GM23248 (cell line): ENCODE measurements at regions not wholly inside any gene's neighbourhood (a gene's known extent, or its start where the extent isn't known, plus 50 kb on each side); places are given as distances from the start of the nearest gene placed in this dataset.
A peak's percentile ranks its signal among the peaks of the same experiment; 100 is the strongest.

Experiments used
- DNase-seq: peaks from one replicate; pipeline ENCODE4 v3.0.0-alpha.2; 2015
- H2AFZ ChIP-seq: fragments of 200-600 bp; sonication (generic); 2 replicates; pipeline ENCODE4 v1.6.1; 2016; ENCODE audit warnings: antibody characterized with exemption
- H3F3A ChIP-seq: fragments of 200-600 bp; sonication (generic); 2 replicates; pipeline ENCODE4 v1.6.1; 2016; ENCODE audit warnings: mild to moderate bottlenecking, antibody characterized with exemption, mixed run types; ENCODE audit not compliant: insufficient read depth
- H3K27ac ChIP-seq: fragments of 200-600 bp; sonication (generic); 2 replicates; pipeline ENCODE4 v1.5.1; 2016; ENCODE audit warnings: mild to moderate bottlenecking
- H3K27me3 ChIP-seq: fragments of 200-600 bp; sonication (generic); replicated peaks from 2 replicates; pipeline ENCODE4 v1.6.1; 2016; ENCODE audit warnings: mild to moderate bottlenecking; ENCODE audit not compliant: insufficient read depth
- H3K36me3 ChIP-seq: fragments of 200-600 bp; sonication (generic); 2 replicates; pipeline ENCODE4 v1.6.1; 2016; ENCODE audit warnings: low read depth, mild to moderate bottlenecking
- H3K4me1 ChIP-seq: fragments of 200-600 bp; sonication (generic); 2 replicates; pipeline ENCODE4 v1.6.1; 2016; ENCODE audit warnings: mild to moderate bottlenecking; ENCODE audit not compliant: insufficient read depth
- H3K4me2 ChIP-seq: fragments of 200-600 bp; sonication (generic); one replicate; pipeline ENCODE4 v1.6.1; 2016; ENCODE audit warnings: mild to moderate bottlenecking; ENCODE audit not compliant: unreplicated experiment
- H3K4me3 ChIP-seq: fragments of 200-600 bp; sonication (generic); 2 replicates; pipeline ENCODE4 v1.5.1; 2016; ENCODE audit warnings: mild to moderate bottlenecking
- H3K79me2 ChIP-seq: fragments of 200-600 bp; sonication (generic); 2 replicates; pipeline ENCODE4 v1.6.1; 2016; ENCODE audit warnings: mild to moderate bottlenecking; ENCODE audit not compliant: insufficient read depth
- H3K9ac ChIP-seq: fragments of 200-600 bp; sonication (generic); 2 replicates; pipeline ENCODE4 v1.6.1; 2016; ENCODE audit warnings: mild to moderate bottlenecking
- H3K9me2 ChIP-seq: fragments of 200-600 bp; sonication (generic); 2 replicates; pipeline ENCODE4 v1.6.1; 2016; ENCODE audit warnings: mixed run types, mild to moderate bottlenecking, moderate library complexity; ENCODE audit not compliant: insufficient read depth
- H3K9me3 ChIP-seq: fragments of 200-600 bp; sonication (generic); one replicate; pipeline ENCODE4 v1.6.1; 2017; ENCODE audit warnings: low read depth
- H4K20me1 ChIP-seq: fragments of 200-600 bp; sonication (generic); 2 replicates; pipeline ENCODE4 v1.6.0; 2016; ENCODE audit not compliant: insufficient read depth
- EZH2 ChIP-seq: fragments of 200-600 bp; sonication (generic); IDR thresholded peaks from 2 replicates; pipeline ENCODE4 v1.6.1; 2018; ENCODE audit warnings: antibody characterized with exemption, mild to moderate bottlenecking; ENCODE audit not compliant: insufficient read depth, poor library complexity, severe bottlenecking
- EZH2phosphoT487 ChIP-seq: fragments of 200-600 bp; sonication (generic); IDR thresholded peaks from 2 replicates; pipeline ENCODE4 v1.6.1; 2018; ENCODE audit warnings: antibody characterized with exemption, moderate library complexity, mild to moderate bottlenecking, low read depth; ENCODE audit not compliant: insufficient read depth
- WGBS, 2 experiments: methylation state at CpG; one replicate each; pipeline ENCODE4 v1.1.6; 2015 to 2017; ENCODE audit warnings: low lambda C conversion rate in 2 of 2, low coverage in 1 of 2; ENCODE audit errors: missing lambda C conversion rate in 2 of 2; 5-methylcytosine and 5-hydroxymethylcytosine counted together
- in situ Hi-C: fragments of 300-500 bp; cut with MboI; formaldehyde crosslinking; loops from 2 replicates; pipeline ENCODE4 v1.15.0; 2020

DNA sequence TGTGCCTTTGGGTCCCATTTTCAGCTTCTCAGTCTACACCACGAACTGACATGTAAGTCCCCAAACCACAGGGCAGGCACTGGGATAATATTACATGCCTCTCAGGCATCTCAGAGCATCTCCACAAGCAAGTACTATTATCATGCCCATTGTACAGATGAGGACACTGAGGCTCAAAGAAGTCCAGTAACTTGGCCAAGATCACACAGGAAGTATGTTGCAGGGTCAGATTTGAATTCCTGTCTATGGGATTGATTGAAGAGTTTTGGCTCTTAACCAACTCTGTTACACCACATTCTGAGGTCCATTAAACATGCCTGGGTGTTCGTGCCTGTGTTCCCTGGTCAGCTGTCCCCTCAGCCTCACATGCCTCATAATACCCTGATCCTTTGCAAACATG, 319.8 kb downstream of the FOXO1 start:
- DNase-seq, result no peak
- H3K4me1 ChIP-seq, result no peaks in the 10 kb centered on the region; the same call in 1 of the 2 replicates
- no peaks in the 10 kb centered on the region for H3K9me3 ChIP-seq
- no peaks in the 10 kb centered on the region for H3K36me3 ChIP-seq
- in situ Hi-C loops, result no loop called here
- WGBS, 2 experiments, result 64 to 77% methylated on average over 2 of the region's 2 CpGs
- H3K9ac ChIP-seq, result no peak overlapping the region
- H3F3A ChIP-seq, result no peaks in the 10 kb centered on the region
- no peak overlapping the region for H3K4me3 ChIP-seq
- TF ChIP-seq EZH2, result no peak
- TF ChIP-seq EZH2phosphoT487, result no peak
- H3K27me3 ChIP-seq, result 0 out of 2 replicates have a peak, but pooled peaks cover 7% of the 10 kb centered on the region
- H4K20me1 ChIP-seq, result no peaks in the 10 kb centered on the region
- no peak overlapping the region for H3K4me2 ChIP-seq
- no peak overlapping the region for H3K27ac ChIP-seq
- H2AFZ ChIP-seq, result no peak overlapping the region
- no peaks in the 10 kb centered on the region for H3K9me2 ChIP-seq
- no peaks in the 10 kb centered on the region for H3K79me2 ChIP-seq

DNA sequence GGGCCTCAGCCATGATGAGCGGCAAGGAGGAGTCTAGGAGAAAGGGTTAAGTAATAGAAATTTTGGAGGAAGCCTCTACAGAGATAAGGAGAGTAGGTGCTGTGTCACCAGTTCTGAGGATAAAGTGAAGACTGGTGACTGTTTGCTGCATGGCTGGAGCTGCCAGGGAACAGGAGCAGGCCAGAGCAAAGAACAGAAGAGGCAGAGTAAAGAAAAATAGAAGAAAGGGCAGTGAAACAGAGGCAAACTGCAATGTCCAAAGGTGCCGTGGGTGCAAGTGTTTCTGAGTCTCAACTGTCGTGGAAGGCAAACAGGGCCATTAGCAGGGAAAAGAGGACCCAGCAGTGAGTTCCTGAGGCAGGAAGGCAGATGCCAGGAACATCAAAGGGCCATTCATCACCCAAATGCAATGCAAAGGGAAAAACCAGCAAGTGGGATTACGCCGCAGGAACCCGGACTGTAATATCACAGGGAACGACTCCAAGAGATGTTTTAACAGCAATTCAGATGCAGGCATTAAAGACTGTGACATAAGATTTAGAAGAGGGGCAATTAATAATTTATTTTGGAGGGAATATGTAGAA, 318.3 kb downstream of the FOXO1 start:
- no peaks in the 10 kb centered on the region for H3K9me2 ChIP-seq
- H3K9me3 ChIP-seq, result no peaks in the 10 kb centered on the region
- H3K4me2 ChIP-seq, result no peak overlapping the region
- H3K36me3 ChIP-seq, result no peaks in the 10 kb centered on the region
- peaks cover 4% of the 10 kb centered on the region; the same call in 1 of the 2 replicates for H3K4me1 ChIP-seq
- H2AFZ ChIP-seq, result no peak overlapping the region
- H4K20me1 ChIP-seq, result no peaks in the 10 kb centered on the region
- WGBS, 2 experiments, result 80 to 87% methylated on average over 7 of the region's 7 CpGs
- no peak overlapping the region for H3K9ac ChIP-seq
- no peak overlapping the region for H3K4me3 ChIP-seq
- H3K27ac ChIP-seq, result no peak overlapping the region
- no peaks in the 10 kb centered on the region for H3K79me2 ChIP-seq
- DNase-seq, result no peak
- in situ Hi-C loops, result no loop called here
- 0 out of 2 replicates have a peak, but pooled peaks cover 7% of the 10 kb centered on the region for H3K27me3 ChIP-seq
- no peaks in the 10 kb centered on the region for H3F3A ChIP-seq
- no peak for TF ChIP-seq EZH2
- TF ChIP-seq EZH2phosphoT487, result no peak

DNA sequence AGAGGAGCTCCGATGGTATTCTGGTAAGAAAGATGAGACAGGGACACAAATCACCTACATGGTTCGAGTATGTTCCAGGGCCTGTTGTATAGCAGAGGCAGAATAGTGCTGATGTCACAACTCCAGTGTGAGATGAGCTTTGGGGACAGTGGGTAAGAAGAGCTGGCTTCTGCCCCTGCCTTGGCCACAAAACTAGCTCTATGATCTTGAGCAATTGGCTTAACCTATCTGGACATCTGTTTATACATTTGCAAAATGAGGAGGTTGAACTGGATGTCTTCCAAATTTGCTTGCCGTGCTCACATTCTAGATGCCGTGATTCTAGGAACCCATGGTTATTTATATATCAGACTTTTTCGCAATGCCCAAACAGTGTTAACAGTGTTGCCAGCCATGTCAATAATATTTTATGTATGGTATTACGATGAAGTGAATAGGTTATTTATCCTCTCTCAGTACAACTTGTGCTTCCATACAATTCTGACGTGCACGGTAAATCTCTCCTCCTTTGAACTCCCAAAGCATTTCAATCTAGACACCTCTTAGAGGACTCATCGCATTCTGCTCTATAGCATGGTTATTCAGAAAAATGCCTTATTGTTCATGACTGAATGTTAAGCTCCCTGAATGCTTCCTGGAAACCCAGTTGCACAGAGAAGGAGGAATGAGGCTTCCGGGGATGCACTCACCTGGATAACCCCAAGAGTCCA, 316.0 kb downstream of the FOXO1 start:
- no peaks in the 10 kb centered on the region for H3K27me3 ChIP-seq
- DNase-seq, result no peak
- H3K4me3 ChIP-seq, result no peak overlapping the region
- H3K9me3 ChIP-seq, result no peaks in the 10 kb centered on the region
- no peak for TF ChIP-seq EZH2phosphoT487
- TF ChIP-seq EZH2, result no peak
- no peak overlapping the region for H3K4me2 ChIP-seq
- H3K9ac ChIP-seq, result no peak overlapping the region
- no peaks in the 10 kb centered on the region for H3F3A ChIP-seq
- H3K79me2 ChIP-seq, result no peaks in the 10 kb centered on the region
- peaks cover 4% of the 10 kb centered on the region; the same call in 1 of the 2 replicates for H3K4me1 ChIP-seq
- no peaks in the 10 kb centered on the region for H3K9me2 ChIP-seq
- no peaks in the 10 kb centered on the region for H3K36me3 ChIP-seq
- no peaks in the 10 kb centered on the region for H4K20me1 ChIP-seq
- in situ Hi-C loops, result no loop called here
- H2AFZ ChIP-seq, result no peak overlapping the region
- H3K27ac ChIP-seq, result no peak overlapping the region
- WGBS, 2 experiments, result 72 to 75% methylated on average over 10 of the region's 10 CpGs

DNA sequence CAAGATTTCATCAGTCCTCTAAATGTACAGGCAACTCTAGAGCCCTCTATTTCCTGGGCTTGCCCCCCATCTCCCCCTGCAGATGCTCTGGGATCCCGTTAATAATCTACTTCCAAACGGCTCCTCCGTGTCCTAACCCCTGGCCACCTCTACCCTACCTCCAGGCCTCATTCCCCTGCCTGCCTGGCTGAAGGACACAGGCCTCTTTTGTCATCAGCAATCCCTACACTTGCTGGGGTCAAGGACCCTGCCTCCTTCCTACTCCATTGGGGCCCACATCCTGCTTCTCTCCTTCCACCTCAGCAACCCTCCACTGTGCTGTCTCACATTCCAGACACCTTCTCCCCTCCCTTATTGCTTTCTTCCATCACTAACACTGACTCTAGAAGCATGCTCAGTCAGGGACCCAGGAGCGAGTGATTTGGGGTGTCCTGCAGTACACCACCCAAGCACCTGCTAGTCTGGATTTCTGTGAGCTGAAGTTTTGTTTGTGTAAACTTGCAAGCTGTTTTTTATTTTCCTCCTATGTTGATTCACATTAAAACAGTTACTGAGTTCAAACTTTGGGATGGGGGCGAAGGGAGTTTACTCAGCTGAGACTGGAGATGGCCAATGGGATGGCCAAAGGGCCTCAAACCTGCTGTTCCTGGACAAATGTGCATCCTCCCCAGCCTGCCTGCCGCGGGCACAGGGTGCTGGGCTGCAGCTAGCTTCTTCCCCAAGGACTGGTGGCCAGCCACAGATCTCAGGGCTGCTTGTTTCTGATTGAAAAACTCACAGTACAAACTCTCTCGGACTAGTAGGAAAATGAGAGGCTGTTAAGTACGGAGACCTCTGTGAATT, 314.7 kb downstream of the FOXO1 start:
- no peak overlapping the region for H3K27ac ChIP-seq
- no peaks in the 10 kb centered on the region for H3K27me3 ChIP-seq
- WGBS, 2 experiments, result 48 to 61% methylated on average over 9 of the region's 9 CpGs
- H3K36me3 ChIP-seq, result no peaks in the 10 kb centered on the region
- H3F3A ChIP-seq, result no peaks in the 10 kb centered on the region
- H4K20me1 ChIP-seq, result no peaks in the 10 kb centered on the region
- peak overlapping the region; percentile 53 for H2AFZ ChIP-seq
- TF ChIP-seq EZH2, result no peak
- TF ChIP-seq EZH2phosphoT487, result no peak
- in situ Hi-C loops, result no loop called here
- H3K4me2 ChIP-seq, result no peak overlapping the region
- no peaks in the 10 kb centered on the region for H3K79me2 ChIP-seq
- no peak for DNase-seq
- H3K4me1 ChIP-seq, result peaks cover 4% of the 10 kb centered on the region; the same call in 1 of the 2 replicates
- H3K4me3 ChIP-seq, result no peak overlapping the region
- no peaks in the 10 kb centered on the region for H3K9me3 ChIP-seq
- no peaks in the 10 kb centered on the region for H3K9me2 ChIP-seq
- H3K9ac ChIP-seq, result no peak overlapping the region
